Posterior vena cava (tissue), 2 donors: ENCODE measurements at regions not wholly inside any gene's neighbourhood (a gene's known extent, or its start where the extent isn't known, plus 50 kb on each side); places are given as distances from the start of the nearest gene placed in this dataset.

Experiments used
- DNase-seq: peaks from one replicate; pipeline ENCODE4 v3.0.0-alpha.2; 2020; ENCODE audit warnings: low spot score
- intact Hi-C, 2 donors: fragments of 100-400 bp; cut with DNase I; formaldehyde crosslinking; loops; one replicate each; pipeline versions ENCODE4 v1.14.1 to v1.14.2; 2022 to 2023
- donor health status: DM: yes; HTN: yes; CAD: no.
- donor health status: DM: yes; HTN: yes; CAD: no.

- no peak for DNase-seq
- intact Hi-C loops, result no loop called here
Observed at GRCh38 chr7:11221984-11222383, 248.3 kb downstream of the PHF14 start.

GRCh38 chr7:11224535-11224934 is 250.9 kb downstream of the PHF14 start:
- intact Hi-C loops, result no loop called here
- DNase-seq, result no peak

- intact Hi-C loops, result no loop called here
- peak; percentile 85 for DNase-seq
Observed at GRCh38 chr7:11228515-11228914, 254.8 kb downstream of the PHF14 start.

- no peak for DNase-seq
- intact Hi-C loops, result no loop called here
Observed at GRCh38 chr7:11231190-11231589, 257.5 kb downstream of the PHF14 start.

- intact Hi-C loops, result no loop called here
- DNase-seq, result no peak
Observed at GRCh38 chr7:11232462-11232861, 258.8 kb downstream of the PHF14 start.

- intact Hi-C loops, result no loop called here
- no peak for DNase-seq
Observed at GRCh38 chr7:11233871-11234270, 260.2 kb downstream of the PHF14 start.

- intact Hi-C loops, result no loop called here
- no peak for DNase-seq
Observed at GRCh38 chr7:11235491-11235890, 261.8 kb downstream of the PHF14 start.

GRCh38 chr7:11236680-11237079 is 263.0 kb downstream of the PHF14 start:
- intact Hi-C loops, result no loop called here
- DNase-seq, result no peak

- intact Hi-C loops, result no loop called here
- no peak for DNase-seq
Observed at GRCh38 chr7:11237742-11238141, 264.1 kb downstream of the PHF14 start.

- DNase-seq, result no peak
- intact Hi-C loops, result no loop called here
Observed at GRCh38 chr7:11239316-11239715, 265.6 kb downstream of the PHF14 start.

GRCh38 chr7:11243739-11244138 is 270.1 kb downstream of the PHF14 start:
- DNase-seq, result no peak
- intact Hi-C loops, result no loop called here

- DNase-seq, result no peak
- intact Hi-C loops, result no loop called here
Observed at GRCh38 chr7:11244149-11244548, 270.5 kb downstream of the PHF14 start.

- intact Hi-C loops, result no loop called here
Observed at GRCh38 chr7:11247545-11247944, 273.9 kb downstream of the PHF14 start.

GRCh38 chr7:11251436-11251835 is 277.8 kb downstream of the PHF14 start:
- intact Hi-C loops, result no loop called here
- DNase-seq, result no peak

More at GRCh38 chr7:11247545-11247944, 273.9 kb downstream of the PHF14 start:
- DNase-seq, result no peak

- intact Hi-C loops, result no loop called here
- DNase-seq, result no peak
Observed at GRCh38 chr7:11252011-11252607, 278.4 kb downstream of the PHF14 start.

- no peak for DNase-seq
- intact Hi-C loops, result no loop called here
Observed at GRCh38 chr7:11252705-11253272, 279.1 kb downstream of the PHF14 start.

- no peak for DNase-seq
- intact Hi-C loops, result no loop called here
Observed at GRCh38 chr7:11256501-11256900, 282.8 kb downstream of the PHF14 start.

GRCh38 chr7:11261470-11261869 is 287.8 kb downstream of the PHF14 start:
- no peak for DNase-seq
- intact Hi-C loops, result no loop called here

- no peak for DNase-seq
- intact Hi-C loops, result no loop called here
Observed at GRCh38 chr7:11266101-11266500, 292.4 kb downstream of the PHF14 start.

GRCh38 chr7:11272352-11272751 is 298.7 kb downstream of the PHF14 start:
- intact Hi-C loops, result no loop called here
- no peak for DNase-seq

- intact Hi-C loops, result no loop called here
- DNase-seq, result no peak
Observed at GRCh38 chr7:11274074-11274473, 300.4 kb downstream of the PHF14 start.

- DNase-seq, result no peak
Observed at GRCh38 chr7:11281953-11282352, 308.3 kb downstream of the PHF14 start.

More at GRCh38 chr7:11281953-11282352, 308.3 kb downstream of the PHF14 start:
- intact Hi-C loops, result loop anchor here in 1 of 2 donors (10.0 kb wide), 1 partner anchor 133 kb away; no protein-coding TSS in a partner anchor
